ENCODE measurements at regions not wholly inside any gene's neighbourhood (a gene's known extent, or its start where the extent isn't known, plus 50 kb on each side); places are given as distances from the start of the nearest gene placed in this dataset.

- Histone ChIP-seq H3K9me3 (ENCODE audit: insufficient read depth, low read depth, low read length) (no peaks in the 10 kb centered on the region), H3K9ac (ENCODE audit: low read depth, low read length, poor library complexity, severe bottlenecking) (no peak overlapping the region), H3K27me3 (ENCODE audit: insufficient read depth, low read length, poor library complexity, severe bottlenecking) (no peaks in the 10 kb centered on the region), H3K4me1 (ENCODE audit: insufficient read depth, low read length, poor library complexity, severe bottlenecking) (no peaks in the 10 kb centered on the region), H3F3A (ENCODE audit: low read depth) (no peaks in the 10 kb centered on the region), H3K79me2 (ENCODE audit: insufficient read depth, low read length) (no peaks in the 10 kb centered on the region), H3K4me3 (ENCODE audit: low read length, poor library complexity, severe bottlenecking) (no peak overlapping the region), H2AFZ (ENCODE audit: low read length) (no peak overlapping the region), H3K4me2 (ENCODE audit: low read depth, low read length, poor library complexity, severe bottlenecking) (no peak overlapping the region), H4K20me1 (ENCODE audit: insufficient read depth, low read length, poor library complexity, severe bottlenecking) (no peaks in the 10 kb centered on the region), H3K9me2 (replicated peaks; ENCODE audit: low read depth, low read length) (no peaks in the 10 kb centered on the region), H3K36me3 (ENCODE audit: insufficient read depth, low read length) (no peaks in the 10 kb centered on the region)
- TF ChIP-seq EZH2phosphoT487 (IDR thresholded peaks at IDR 0.05; ENCODE audit: borderline replicate concordance) (no peak), CTCF (conservative IDR thresholded peaks at IDR 0.05; ENCODE audit: low read length) (no peak)
Measured at GRCh38 chr4:96703265-96703664, 863.4 kb downstream of the PDHA2 start.

GRCh38 chr4:96708766-96709165 is 868.9 kb downstream of the PDHA2 start:
- H3K4me1 ChIP-seq (ENCODE audit: insufficient read depth, low read length, poor library complexity, severe bottlenecking), result no peaks in the 10 kb centered on the region
- no peak overlapping the region for H3K4me2 ChIP-seq (ENCODE audit: low read depth, low read length, poor library complexity, severe bottlenecking)

GRCh38 chr4:96713271-96713850 is 873.5 kb downstream of the PDHA2 start:
- no peaks in the 10 kb centered on the region for H3K9me2 ChIP-seq (replicated peaks; ENCODE audit: low read depth, low read length)
- H4K20me1 ChIP-seq (ENCODE audit: insufficient read depth, low read length, poor library complexity, severe bottlenecking), result no peaks in the 10 kb centered on the region
- TF ChIP-seq CTCF (conservative IDR thresholded peaks at IDR 0.05; ENCODE audit: low read length), result no peak
- TF ChIP-seq EZH2phosphoT487 (IDR thresholded peaks at IDR 0.05; ENCODE audit: borderline replicate concordance), result no peak
- no peaks in the 10 kb centered on the region for H3K79me2 ChIP-seq (ENCODE audit: insufficient read depth, low read length)
- no peak overlapping the region for H3K4me3 ChIP-seq (ENCODE audit: low read length, poor library complexity, severe bottlenecking)
- no peaks in the 10 kb centered on the region for H3K27me3 ChIP-seq (ENCODE audit: insufficient read depth, low read length, poor library complexity, severe bottlenecking)
- no peaks in the 10 kb centered on the region for H3K9me3 ChIP-seq (ENCODE audit: insufficient read depth, low read depth, low read length)
- H3K9ac ChIP-seq (ENCODE audit: low read depth, low read length, poor library complexity, severe bottlenecking), result no peak overlapping the region
- no peaks in the 10 kb centered on the region for H3F3A ChIP-seq (ENCODE audit: low read depth)
- no peak overlapping the region for H2AFZ ChIP-seq (ENCODE audit: low read length)
- no peaks in the 10 kb centered on the region for H3K36me3 ChIP-seq (ENCODE audit: insufficient read depth, low read length)
- H3K4me1 ChIP-seq (ENCODE audit: insufficient read depth, low read length, poor library complexity, severe bottlenecking), result no peaks in the 10 kb centered on the region
- H3K4me2 ChIP-seq (ENCODE audit: low read depth, low read length, poor library complexity, severe bottlenecking), result no peak overlapping the region

More at GRCh38 chr4:96708766-96709165, 868.9 kb downstream of the PDHA2 start:
- H3K4me3 ChIP-seq (ENCODE audit: low read length, poor library complexity, severe bottlenecking), result no peak overlapping the region
- H4K20me1 ChIP-seq (ENCODE audit: insufficient read depth, low read length, poor library complexity, severe bottlenecking), result no peaks in the 10 kb centered on the region
- H3K9me2 ChIP-seq (replicated peaks; ENCODE audit: low read depth, low read length), result no peaks in the 10 kb centered on the region
- TF ChIP-seq CTCF (conservative IDR thresholded peaks at IDR 0.05; ENCODE audit: low read length) (no peak), EZH2phosphoT487 (IDR thresholded peaks at IDR 0.05; ENCODE audit: borderline replicate concordance) (no peak)
- H3K27me3 ChIP-seq (ENCODE audit: insufficient read depth, low read length, poor library complexity, severe bottlenecking), result no peaks in the 10 kb centered on the region
- H2AFZ ChIP-seq (ENCODE audit: low read length), result no peak overlapping the region
- no peaks in the 10 kb centered on the region for H3K79me2 ChIP-seq (ENCODE audit: insufficient read depth, low read length)
- no peaks in the 10 kb centered on the region for H3K9me3 ChIP-seq (ENCODE audit: insufficient read depth, low read depth, low read length)
- H3K9ac ChIP-seq (ENCODE audit: low read depth, low read length, poor library complexity, severe bottlenecking), result no peak overlapping the region
- no peaks in the 10 kb centered on the region for H3F3A ChIP-seq (ENCODE audit: low read depth)
- H3K36me3 ChIP-seq (ENCODE audit: insufficient read depth, low read length), result no peaks in the 10 kb centered on the region
